Upper lobe of left lung (tissue), 6 donors: ENCODE measurements at regions not wholly inside any gene's neighbourhood (a gene's known extent, or its start where the extent isn't known, plus 50 kb on each side); places are given as distances from the start of the nearest gene placed in this dataset.
A peak's percentile ranks its signal among the peaks of the same experiment; 100 is the strongest.
"Not testable (repeated sequence)": the region's sequence is repeated elsewhere in the genome, so short reads cannot be mapped to it uniquely, and the experiment has no call there.

Experiments
- ATAC-seq, 2 donors: fragments of 200-7000 bp; cut with Tn5 transposase; one replicate each; pipeline ENCODE4 v1.9.1; 2022; ENCODE audit warnings: mild to moderate bottlenecking in 2 of 2, moderate library complexity in 2 of 2; ENCODE audit not compliant: low FRiP score in 2 of 2
- DNase-seq, 2 donors: peaks; one replicate each; pipeline ENCODE4 v3.0.0-alpha.2; 2019 to 2020
- H3K27ac ChIP-seq, 4 donors: fragments of 200-600 bp; sonication (generic); one replicate each; pipeline ENCODE4 v1.5.1; 2016 to 2019
- H3K27me3 ChIP-seq, 4 donors: fragments of 200-600 bp; sonication (generic); one replicate each; pipeline ENCODE4 v1.5.1; 2017 to 2019
- H3K36me3 ChIP-seq, 4 donors: fragments of 200-600 bp; sonication (generic); one replicate each; pipeline ENCODE4 v1.5.1; 2016 to 2019
- H3K4me1 ChIP-seq, 4 donors: fragments of 200-600 bp; sonication (generic); one replicate each; pipeline ENCODE4 v1.5.1; 2018 to 2019
- H3K4me3 ChIP-seq, 4 donors: fragments of 200-600 bp; sonication (generic); one replicate each; pipeline ENCODE4 v1.5.1; 2017 to 2019; ENCODE audit warnings: mild to moderate bottlenecking in 2 of 4, moderate library complexity in 1 of 4
- H3K9me3 ChIP-seq, 4 donors: fragments of 200-600 bp; sonication (generic); one replicate each; pipeline ENCODE4 v1.5.1; 2018 to 2019
- EP300 ChIP-seq, 4 donors: sonication (generic); formaldehyde crosslinking; IDR thresholded peaks; one replicate each; pipeline ENCODE4 v1.5.1; 2017; ENCODE audit warnings: antibody characterized with exemption in 4 of 4, control low read depth in 2 of 4
- POLR2A ChIP-seq, 4 donors: fragments of 450-650 bp; IDR thresholded peaks; one replicate each; pipeline ENCODE4 v1.5.1; 2016 to 2017; ENCODE audit warnings: antibody characterized with exemption in 4 of 4, mild to moderate bottlenecking in 2 of 4
- POLR2AphosphoS5 ChIP-seq, 2 donors: sonication (generic); formaldehyde crosslinking; IDR thresholded peaks; one replicate each; pipeline ENCODE4 v1.5.1; 2017; ENCODE audit warnings: antibody characterized with exemption in 2 of 2
- WGBS, 2 donors: methylation state at CpG; one replicate each; pipeline ENCODE4 v1.1.5; 2017 to 2018; 5-methylcytosine and 5-hydroxymethylcytosine counted together
- TF ChIP-seq, protein P1 (sequence below), 6 experiments: fragments of 450-650 bp in 4 of 6; fragments of 200-600 bp in 2 of 6; sonication (generic) in 2 of 6; IDR thresholded peaks; one replicate each; pipeline ENCODE4 v1.5.1; 2016 to 2019; ENCODE audit warnings: antibody characterized with exemption in 6 of 6
- donor health status: DM: no; HTN: no; CAD: no; lungs with moderate emphysema.
- donor health status: DM: no; HTN: yes; CAD: no; lungs with severe emphysema.

DNA sequence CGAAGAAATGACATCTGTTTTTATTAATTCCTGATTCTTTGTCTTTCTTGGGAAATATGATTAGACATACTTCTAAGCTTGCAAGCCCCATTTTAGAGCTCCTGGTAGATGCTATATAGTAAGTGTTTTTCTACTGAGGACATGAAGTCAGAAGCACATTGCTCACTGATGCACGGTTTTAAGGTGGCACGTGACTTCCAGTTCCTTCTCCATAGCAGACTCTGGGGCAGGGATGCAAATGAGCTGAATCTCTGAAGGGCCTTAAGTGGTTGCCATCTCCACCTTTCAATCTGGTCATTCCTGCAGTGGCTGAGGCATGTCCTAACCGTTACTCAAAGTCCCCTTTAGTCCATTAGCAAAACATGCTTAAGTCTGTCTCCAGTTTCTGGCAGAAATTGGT lies 421.2 kb upstream of the HTR1E start:
- Histone ChIP-seq H3K27ac (no peak overlapping the region), H3K4me1 (no peaks in the 10 kb centered on the region), H3K36me3 (no peaks in the 10 kb centered on the region), H3K27me3 (no peaks in the 10 kb centered on the region), H3K9me3 (no peaks in the 10 kb centered on the region), H3K4me3 (no peak overlapping the region)
- TF ChIP-seq EP300 (IDR thresholded peaks at IDR 0.05) (no peak), POLR2A (IDR thresholded peaks at IDR 0.05) (no peak), POLR2AphosphoS5 (IDR thresholded peaks at IDR 0.05) (no peak)
- TF ChIP-seq, protein P1, sequence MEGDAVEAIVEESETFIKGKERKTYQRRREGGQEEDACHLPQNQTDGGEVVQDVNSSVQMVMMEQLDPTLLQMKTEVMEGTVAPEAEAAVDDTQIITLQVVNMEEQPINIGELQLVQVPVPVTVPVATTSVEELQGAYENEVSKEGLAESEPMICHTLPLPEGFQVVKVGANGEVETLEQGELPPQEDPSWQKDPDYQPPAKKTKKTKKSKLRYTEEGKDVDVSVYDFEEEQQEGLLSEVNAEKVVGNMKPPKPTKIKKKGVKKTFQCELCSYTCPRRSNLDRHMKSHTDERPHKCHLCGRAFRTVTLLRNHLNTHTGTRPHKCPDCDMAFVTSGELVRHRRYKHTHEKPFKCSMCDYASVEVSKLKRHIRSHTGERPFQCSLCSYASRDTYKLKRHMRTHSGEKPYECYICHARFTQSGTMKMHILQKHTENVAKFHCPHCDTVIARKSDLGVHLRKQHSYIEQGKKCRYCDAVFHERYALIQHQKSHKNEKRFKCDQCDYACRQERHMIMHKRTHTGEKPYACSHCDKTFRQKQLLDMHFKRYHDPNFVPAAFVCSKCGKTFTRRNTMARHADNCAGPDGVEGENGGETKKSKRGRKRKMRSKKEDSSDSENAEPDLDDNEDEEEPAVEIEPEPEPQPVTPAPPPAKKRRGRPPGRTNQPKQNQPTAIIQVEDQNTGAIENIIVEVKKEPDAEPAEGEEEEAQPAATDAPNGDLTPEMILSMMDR (IDR thresholded peaks at IDR 0.05), result no peak
- 69 to 84% methylated on average over 4 of the region's 4 CpGs for WGBS, 2 donors
- no peak for DNase-seq
- ATAC-seq, result no peak

DNA sequence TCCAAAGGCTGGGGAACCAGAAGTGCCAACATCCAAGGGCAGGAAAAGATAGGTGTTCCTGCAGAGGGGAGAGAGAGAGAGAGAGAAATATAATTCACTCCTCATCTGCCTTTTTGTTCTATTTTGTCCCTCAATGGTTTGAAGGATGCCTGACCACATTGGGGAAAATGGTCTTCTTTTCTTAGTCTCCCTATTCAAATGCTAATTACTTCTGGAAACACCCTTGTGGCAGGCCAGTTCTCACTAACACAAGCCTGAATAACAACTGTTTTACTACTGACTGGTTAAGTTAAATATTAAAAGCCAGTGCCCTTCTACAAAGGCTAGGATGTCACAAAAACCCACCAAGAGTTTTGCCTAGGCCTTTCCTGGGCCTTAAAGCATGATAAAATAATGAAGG lies 425.4 kb upstream of the HTR1E start:
- no peak for ATAC-seq
- Histone ChIP-seq H3K4me3 (no peak overlapping the region), H3K9me3 (no peaks in the 10 kb centered on the region), H3K27ac (no peak overlapping the region), H3K4me1 (no peaks in the 10 kb centered on the region), H3K27me3 (no peaks in the 10 kb centered on the region), H3K36me3 (no peaks in the 10 kb centered on the region)
- TF ChIP-seq POLR2A (IDR thresholded peaks at IDR 0.05) (no peak), EP300 (IDR thresholded peaks at IDR 0.05) (no peak), POLR2AphosphoS5 (IDR thresholded peaks at IDR 0.05) (no peak)
- TF ChIP-seq, protein P1 (IDR thresholded peaks at IDR 0.05), result no peak
- DNase-seq, result no peak

DNA sequence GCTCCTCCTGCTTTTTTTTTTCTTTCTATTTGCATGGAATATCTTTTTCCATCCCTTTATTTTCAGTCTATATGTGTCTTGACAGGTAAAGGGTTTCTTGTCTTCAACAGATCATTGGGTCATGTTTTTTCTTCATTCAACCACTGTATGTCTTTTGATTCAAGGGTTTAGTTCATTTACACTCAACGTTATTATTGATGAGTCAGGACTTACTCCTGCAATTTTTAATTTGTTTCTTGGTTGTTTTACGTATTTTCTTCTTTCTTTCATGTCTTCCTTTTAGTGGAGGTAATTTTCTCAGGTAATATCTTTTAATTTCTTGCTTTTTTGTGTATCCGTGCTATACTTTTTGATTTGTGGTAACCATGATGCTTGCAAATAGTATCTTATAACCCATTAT lies 429.1 kb upstream of the HTR1E start:
- TF ChIP-seq EP300 (IDR thresholded peaks at IDR 0.05), result no peak
- TF ChIP-seq POLR2AphosphoS5 (IDR thresholded peaks at IDR 0.05), result no peak
- no peak for TF ChIP-seq POLR2A (IDR thresholded peaks at IDR 0.05)
- TF ChIP-seq, protein P1 (IDR thresholded peaks at IDR 0.05), result no peak
- Histone ChIP-seq H3K4me3 (no peak overlapping the region), H3K27ac (no peak overlapping the region), H3K36me3 (no peaks in the 10 kb centered on the region), H3K4me1 (no peaks in the 10 kb centered on the region), H3K27me3 (no peaks in the 10 kb centered on the region), H3K9me3 (no peaks in the 10 kb centered on the region)
- ATAC-seq (no peak), DNase-seq (no peak)
- 72% methylated on average over 3 of the region's 3 CpGs for WGBS, 2 donors

DNA sequence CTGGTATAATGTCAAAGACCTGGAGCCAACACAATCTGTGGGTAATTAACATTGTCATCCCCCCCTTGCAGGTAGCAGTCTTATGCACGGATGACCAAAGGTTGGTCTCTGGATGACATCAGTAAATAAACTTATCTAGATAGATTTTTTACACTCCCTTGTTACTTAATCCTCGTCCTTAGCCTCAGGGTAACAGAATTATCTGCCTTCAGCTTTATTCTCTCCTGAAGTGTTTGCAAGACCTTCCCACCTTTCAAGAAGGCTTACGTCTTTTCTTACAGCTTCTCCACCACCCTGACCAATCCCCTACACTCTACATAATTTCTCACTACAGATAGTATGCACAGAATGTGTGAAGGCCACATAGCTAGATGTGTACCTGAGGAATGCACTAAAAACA lies 434.8 kb upstream of the HTR1E start:
- H3K27ac ChIP-seq, result no peak overlapping the region
- TF ChIP-seq EP300 (IDR thresholded peaks at IDR 0.05) (no peak), POLR2A (IDR thresholded peaks at IDR 0.05) (no peak)
- 30 to 36% methylated on average over 3 of the region's 3 CpGs for WGBS, 2 donors
- no peak for DNase-seq
- H3K4me3 ChIP-seq, result no peak overlapping the region
- H3K9me3 ChIP-seq, result no peaks in the 10 kb centered on the region
- no peaks in the 10 kb centered on the region for H3K27me3 ChIP-seq
- no peaks in the 10 kb centered on the region for H3K4me1 ChIP-seq
- no peaks in the 10 kb centered on the region for H3K36me3 ChIP-seq
- peak in 1 of 2 donors; percentile 73 for ATAC-seq

DNA sequence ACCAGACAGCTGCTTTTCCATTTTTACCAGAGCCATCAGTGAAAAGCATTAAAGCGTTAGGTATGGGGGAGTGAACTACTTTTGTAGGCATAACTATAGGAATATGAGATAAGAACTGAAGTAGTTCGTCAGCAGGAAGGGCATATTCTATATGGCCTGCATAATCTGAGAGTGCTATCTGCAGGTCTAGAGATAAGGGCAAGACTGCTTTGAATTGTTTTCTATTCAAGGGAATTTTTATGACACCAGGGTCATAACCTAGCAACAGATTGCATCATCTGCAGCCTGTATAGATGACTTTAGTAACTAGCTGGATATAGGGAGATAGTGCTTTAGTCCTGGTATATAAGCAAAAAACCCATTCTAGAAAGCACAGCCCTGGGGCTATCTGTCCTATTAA lies 437.3 kb upstream of the HTR1E start:
- 49 to 59% methylated on average over 2 of the region's 2 CpGs for WGBS, 2 donors
- DNase-seq (no peak), ATAC-seq (no peak)
- TF ChIP-seq EP300 (IDR thresholded peaks at IDR 0.05), result no peak
- no peaks in the 10 kb centered on the region for H3K27me3 ChIP-seq
- H3K4me3 ChIP-seq, result no peak overlapping the region
- H3K9me3 ChIP-seq, result no peaks in the 10 kb centered on the region
- no peaks in the 10 kb centered on the region for H3K4me1 ChIP-seq
- no peak overlapping the region for H3K27ac ChIP-seq
- H3K36me3 ChIP-seq, result no peaks in the 10 kb centered on the region

DNA sequence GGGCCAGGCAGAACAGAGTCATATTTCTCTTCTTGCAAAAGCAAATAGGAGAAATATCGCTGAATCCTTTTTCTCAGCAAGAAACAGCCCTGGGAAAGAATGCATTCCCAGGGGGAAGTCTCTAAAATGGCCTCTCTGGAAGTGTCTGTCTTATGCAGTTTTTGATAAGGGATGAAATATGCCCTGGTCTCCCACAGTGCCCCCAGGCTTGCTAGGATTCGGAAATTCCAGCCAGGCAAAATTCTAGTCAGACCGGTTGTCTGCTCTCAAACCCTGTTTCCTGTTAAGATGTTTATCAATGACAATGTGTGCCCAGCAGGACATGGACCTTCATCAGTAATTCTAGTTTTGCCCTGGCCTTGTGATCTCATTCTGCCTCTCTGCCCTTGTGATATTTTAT lies 448.3 kb upstream of the HTR1E start:
- H3K27ac ChIP-seq, H3K9me3 ChIP-seq, H3K4me1 ChIP-seq, H3K27me3 ChIP-seq, H3K36me3 ChIP-seq, DNase-seq, H3K4me3 ChIP-seq, ATAC-seq: not testable (repeated sequence)
- 41 to 48% methylated on average over 3 of the region's 3 CpGs for WGBS, 2 donors
